CD4-positive, alpha-beta T cell treated with Interleukin-4 for 1 hour (primary cell): ENCODE measurements at regions not wholly inside any gene's neighbourhood (a gene's known extent, or its start where the extent isn't known, plus 50 kb on each side); places are given as distances from the start of the nearest gene placed in this dataset.

Experiments
- DNase-seq, 2 donors: peaks; one replicate each; pipeline ENCODE4 v3.0.0-alpha.2; 2020 to 2022

DNA sequence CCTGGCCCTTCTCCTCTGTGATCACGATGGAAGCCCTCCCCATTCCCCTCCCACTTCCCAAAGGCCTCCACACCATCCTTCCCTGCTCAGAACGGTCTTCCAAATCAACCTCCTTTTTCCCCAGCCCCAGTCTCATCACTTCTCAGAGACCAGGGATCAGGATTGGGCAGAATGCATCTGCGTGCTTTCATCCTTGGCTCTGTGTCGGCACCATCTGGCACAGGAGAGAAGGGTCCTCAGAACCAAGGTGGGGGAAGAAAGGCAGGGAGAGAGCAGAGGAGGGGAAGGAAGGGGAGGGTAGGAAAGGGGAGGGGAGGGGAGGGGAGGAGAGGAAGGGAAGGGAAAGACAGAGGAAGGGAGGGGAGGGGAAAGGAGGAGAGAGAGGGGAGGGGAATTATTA, 52.4 kb upstream of the FICD start:
- DNase-seq, result no peak

DNA sequence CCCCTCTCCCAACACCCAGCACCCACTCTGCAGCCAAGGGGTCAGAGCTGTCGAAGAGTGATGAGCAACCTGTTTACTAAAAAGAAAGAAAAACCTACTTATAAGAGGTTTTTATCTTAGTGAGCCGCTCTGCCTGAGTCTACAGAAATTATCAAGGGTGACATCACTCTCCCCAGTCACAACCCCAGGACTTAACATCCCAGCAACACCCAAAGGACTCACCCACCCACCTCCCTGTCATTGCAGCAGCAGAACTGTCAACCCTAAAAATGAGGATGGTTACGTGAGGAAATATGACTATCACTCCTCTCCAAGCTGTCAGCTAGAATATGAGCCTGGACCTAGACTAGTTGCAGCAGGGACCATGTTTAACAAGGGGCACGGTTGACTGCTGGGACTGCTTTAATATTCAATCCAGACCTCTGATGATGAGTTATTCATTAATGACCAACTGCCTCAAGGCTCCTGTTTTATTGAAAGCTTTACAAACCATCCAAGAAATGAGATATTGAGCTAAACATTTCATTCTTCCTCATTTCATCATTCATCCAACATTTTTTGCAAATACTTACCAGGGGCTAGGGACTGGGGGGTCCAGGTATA, 53.9 kb upstream of the FICD start:
- no peak for DNase-seq

- no peak for DNase-seq
These were observed 55.9 kb upstream of the FICD start for GRCh38 chr12:108459149-108459548.

- DNase-seq, result no peak
These were observed 57.2 kb upstream of the FICD start for GRCh38 chr12:108457734-108458361.

DNA sequence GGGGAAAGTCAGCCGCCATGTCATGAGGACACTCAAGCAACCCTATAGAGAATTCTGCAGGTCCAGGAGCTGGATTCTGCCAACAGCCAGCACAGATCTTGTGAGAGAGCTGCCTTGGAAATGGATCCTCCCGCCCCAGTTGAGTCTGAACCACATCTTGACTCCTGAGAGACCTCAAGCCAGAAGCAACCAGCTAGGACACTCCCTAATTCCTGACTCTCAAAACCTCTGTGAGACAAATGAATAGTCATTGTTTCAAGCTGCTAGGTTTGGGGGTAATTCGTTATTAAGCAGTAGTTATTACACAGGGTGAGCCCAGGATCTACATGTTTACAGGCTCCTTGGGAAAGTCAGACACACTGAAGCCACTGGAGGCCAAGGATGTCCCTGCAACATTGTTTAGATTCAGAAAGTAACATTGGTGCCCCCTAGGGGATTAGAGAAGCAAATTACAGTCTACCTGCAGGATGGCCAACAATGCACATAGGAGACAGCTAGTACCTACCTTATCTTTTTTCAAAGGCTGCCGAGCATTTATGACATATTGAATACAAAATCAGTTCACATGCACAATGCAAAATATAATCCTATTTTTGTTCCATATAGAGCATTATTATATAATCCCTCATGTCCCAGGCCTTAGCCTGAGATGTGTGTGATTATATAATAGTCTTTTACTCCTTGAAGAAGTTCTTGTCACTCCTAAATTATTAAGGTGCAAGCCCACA, 57.9 kb upstream of the FICD start:
- DNase-seq, result peak in 1 of 2 donors; percentile 59

DNA sequence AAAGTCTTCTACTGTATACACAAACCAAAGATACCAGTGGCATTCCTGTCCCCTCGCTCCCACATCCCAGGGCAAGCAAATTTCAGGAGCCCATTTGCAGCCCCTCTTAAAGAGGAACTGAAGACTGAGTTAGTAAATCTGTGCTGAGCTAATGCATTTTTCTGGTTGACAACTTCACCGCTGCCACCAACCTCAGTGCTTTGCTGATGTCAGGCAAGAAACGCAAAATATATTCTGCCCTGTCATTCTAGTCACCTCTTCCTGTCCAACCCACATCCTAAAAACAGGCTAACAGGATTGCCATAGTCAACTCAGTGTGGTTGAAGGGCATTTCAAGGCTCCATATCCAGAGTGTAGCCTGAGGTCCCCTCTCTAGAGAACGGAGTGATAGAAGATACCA, 59.4 kb upstream of the FICD start:
- no peak for DNase-seq

DNA sequence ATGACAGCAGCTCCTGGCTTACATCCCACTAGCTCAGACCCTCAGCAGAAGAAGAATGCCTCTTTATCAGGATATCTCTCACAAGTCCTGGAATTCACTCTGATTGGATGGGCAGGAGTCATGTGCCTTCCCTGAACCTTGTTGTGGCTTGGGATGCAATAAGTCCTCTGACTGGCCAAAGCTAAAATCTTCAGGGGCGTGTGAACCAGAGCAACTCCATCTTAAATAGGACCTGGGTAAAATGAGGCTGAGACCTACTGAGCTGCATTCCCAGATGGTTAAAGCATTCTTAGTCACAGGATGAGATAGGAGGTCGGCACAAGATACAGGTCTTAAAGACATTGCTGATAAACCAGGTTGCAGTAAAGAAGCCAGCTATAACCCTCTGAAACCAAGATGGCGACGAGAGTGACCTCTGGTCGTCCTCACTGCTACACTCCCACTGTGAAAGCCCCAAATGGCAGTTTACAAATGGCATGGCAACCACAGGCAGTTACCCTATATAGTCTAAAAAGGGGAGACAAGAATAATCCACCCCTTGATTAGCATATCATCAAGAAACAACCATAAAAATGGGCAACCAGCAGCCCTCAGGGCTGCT, 60.4 kb upstream of the FICD start:
- DNase-seq, result no peak

DNA sequence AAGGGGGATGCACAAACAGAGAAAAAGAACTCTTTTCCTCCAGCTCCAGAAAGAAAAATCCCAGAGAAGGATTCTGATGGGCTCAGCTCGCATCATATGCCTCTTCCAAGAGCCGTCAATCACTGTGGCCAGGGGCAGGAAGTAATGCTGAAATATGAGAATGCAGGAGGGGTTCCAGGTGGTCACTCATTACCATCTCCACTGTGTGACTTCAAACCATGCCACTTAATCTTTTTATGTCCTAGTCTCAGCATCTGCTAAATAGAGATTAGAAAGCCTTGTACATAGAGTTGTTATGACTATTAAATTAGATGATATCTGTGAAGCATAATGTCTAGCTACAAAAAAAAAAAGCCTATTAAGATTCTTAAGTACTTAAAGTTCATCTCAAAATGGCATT, 65.6 kb upstream of the FICD start:
- DNase-seq, result no peak

DNA sequence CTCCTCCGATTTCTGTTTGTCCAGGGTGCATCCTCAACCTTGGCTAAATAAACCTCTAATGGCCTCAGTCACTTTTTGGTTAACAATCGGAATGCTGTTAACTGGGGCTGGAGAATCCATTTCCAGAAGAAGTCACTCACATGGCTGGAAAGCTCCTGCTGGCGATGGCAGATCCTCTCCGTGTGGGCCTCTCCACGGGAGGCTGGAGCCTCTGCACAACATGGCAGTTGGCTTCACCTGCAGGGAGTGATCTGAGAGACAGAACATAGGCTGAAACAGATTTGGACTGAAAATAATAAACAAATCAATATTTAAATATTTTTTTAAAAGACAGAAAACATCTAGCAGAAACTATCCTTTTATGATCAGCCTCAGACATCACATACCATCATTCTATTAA, 66.8 kb upstream of the FICD start:
- DNase-seq, result no peak

DNA sequence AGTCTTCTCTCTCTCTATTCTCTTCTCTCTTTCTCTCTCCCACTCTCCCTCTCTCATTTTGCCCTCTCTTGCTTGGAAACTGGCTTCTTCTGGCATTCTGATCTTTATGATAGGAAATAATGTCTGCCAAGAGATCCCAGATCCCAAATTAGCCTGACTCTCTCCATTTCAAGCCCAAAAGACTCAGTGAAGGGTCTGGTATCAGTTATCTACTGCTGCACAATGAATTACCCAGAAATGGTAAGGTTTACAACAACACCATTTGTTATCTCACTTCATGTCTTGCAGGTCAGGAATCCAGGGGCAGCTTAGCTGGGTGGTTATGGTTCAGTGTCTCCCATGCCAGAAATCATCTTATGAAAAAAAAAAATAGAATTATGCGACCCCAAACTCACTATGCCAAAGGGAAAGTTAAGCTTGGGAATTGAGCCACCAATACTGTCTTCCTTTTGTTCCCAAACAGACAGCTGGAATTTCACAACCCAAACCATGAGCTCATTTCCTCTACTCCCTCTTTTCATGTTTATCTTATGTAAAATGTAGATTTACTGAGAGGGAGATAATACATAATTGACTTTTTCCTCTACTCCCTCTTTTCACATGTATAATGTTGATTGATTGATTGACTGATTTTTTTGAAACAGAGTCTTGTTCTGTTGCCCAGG, 67.8 kb upstream of the FICD start:
- no peak for DNase-seq

GRCh38 chr12:108446766-108447165, 68.3 kb upstream of the FICD start:
- DNase-seq, result no peak

DNA sequence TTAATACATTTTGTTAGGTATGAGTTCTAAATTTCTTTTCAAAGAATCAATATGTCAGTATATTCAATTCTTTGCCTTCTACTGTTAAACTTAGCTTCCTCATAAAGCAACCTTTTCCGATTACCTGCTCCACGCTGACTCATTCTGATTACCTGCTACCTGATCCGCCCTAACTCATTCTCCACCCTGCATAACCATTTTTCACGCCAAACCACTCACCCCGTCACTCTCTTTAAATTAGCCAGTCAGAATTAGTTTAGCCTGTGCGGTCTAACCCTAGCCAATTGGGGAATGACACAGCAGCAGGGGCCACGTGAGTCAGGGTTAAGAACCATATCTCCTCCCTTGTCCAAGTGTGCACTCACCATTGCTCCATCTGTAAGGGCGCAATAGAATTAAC, 72.2 kb upstream of the FICD start:
- DNase-seq, result no peak

GRCh38 chr12:108442067-108442466, 73.0 kb upstream of the FICD start:
- no peak for DNase-seq

DNA sequence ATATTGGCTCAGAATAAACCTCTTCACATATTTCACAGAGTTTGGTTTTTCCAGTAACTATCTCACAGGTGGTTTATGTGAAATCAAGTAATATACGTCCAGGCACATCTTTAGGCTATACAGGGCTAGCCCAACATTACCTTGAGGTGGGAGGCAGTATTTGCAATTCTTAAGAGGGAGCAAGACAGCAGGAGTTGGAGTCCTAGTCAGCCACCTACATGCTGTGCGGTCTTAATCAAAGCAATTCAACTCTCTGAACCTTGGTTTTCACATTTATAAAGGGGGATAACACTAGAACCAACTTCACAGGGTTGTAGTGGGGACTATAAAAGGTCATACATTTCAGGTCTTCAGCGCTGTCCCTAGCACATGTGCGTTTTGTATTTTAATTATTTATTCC, 73.5 kb upstream of the FICD start:
- DNase-seq, result no peak

DNA sequence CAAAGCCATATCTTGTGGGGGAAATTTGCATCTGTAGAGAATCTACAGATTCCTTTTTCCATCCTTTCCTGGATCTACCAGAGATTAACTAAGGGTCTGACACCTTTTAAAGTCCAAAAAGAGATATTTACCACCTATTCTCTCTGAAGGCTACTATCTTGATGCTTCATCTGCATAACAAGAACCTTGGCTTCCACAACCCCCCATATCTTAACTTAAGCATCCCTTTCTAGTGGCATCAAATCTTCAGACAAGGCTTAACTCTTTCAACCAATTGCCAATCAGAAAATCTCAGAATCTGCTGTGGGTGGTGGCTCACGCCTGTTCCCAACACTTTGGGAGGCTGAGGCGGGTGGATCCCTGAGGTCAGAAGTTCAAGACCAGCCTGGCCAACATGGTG, 74.3 kb upstream of the FICD start:
- no peak for DNase-seq

GRCh38 chr12:108438667-108439066, 76.4 kb upstream of the FICD start:
- DNase-seq, result no peak

DNA sequence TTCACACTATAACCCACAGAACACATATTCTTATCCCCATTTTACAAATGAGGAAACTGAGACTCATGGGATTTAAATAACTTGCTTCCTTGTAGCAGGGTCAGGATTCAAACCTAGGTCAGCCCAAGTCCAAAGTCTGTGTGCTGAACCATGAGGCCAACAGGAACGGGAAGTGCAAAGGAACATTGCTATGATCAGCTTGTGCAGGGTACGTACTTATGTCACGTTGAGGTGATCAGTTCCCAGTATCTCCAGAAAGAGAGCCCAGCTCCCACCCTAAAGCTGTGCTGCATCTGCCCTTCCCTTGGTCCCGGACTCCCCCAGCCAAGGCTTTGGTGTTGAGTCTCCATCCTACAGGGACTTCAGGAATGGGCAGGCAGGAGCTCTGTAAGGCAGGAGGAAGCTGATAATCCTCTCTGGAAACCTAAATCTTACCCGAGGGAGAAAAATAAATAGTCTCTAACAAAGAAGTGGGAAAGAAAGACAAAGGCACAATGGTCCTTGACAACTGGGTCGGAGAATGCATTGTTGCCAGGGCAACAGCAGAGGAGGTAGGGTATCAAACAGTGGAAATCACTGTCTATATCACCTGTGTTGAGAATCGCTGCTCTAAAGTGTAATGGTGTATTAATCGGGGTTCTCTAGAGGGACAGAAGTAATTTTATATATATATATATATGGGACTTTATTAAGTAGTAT, 82.5 kb upstream of the FICD start:
- no peak for DNase-seq

- no peak for DNase-seq
These were observed 84.2 kb upstream of the FICD start for GRCh38 chr12:108430926-108431325.

GRCh38 chr12:108430245-108430644, 84.8 kb upstream of the FICD start:
- DNase-seq, result no peak

DNA sequence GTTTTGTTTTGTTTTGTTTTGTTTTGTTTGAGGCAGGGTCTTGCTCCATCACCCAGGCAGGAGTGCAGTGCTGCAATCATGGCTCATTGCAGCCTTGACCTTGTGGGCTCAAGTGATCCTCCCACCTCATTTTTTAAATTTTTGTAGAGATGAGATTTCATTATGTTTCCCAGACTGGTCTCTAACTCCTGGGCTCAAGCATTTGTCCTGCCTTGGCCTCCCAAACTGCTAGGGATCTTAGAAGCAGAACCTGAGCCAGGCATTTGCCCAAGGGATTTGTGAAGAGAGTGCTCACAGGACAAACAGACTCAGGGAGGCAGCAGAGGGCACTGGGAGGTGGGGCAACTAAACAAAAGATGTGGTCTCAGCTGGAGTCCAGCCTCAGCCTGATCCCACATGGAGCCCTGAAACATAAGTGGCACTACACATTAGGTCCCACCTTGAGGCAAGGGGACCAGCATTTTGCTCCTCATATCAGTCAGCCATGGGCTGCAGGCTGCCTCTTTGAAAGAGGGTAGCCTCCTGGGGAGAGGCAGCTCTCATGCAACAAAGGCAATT, 86.2 kb upstream of the CMKLR1 start:
- no peak for DNase-seq

GRCh38 chr12:108424816-108425215, 85.7 kb upstream of the CMKLR1 start:
- no peak for DNase-seq

GRCh38 chr12:108424026-108424425, 84.9 kb upstream of the CMKLR1 start:
- DNase-seq, result no peak

GRCh38 chr12:108423486-108423885, 84.4 kb upstream of the CMKLR1 start:
- no peak for DNase-seq
